MCF 10A (cell line): ENCODE measurements at regions not wholly inside any gene's neighbourhood (a gene's known extent, or its start where the extent isn't known, plus 50 kb on each side); places are given as distances from the start of the nearest gene placed in this dataset.

Source experiments
- BruUV-seq: library from RNA; stranded (reverse); fragments of 400-500 nt; replicated peaks from 2 replicates; lab custom pipeline; 2021; lab: Mats Ljungman, UMichigan
- CTCF ChIA-PET: fragments of 300-600 bp; sonication (Branson Sonifier 250); formaldehyde crosslinking; extraction: SDS; loops from one replicate; lab custom pipeline; 2021; ENCODE audit warnings: antibody characterized with exemption, inconsistent platforms; lab: Yijun Ruan, JAX
- POLR2A ChIA-PET: fragments of 300-600, 350-650 bp; sonication (Branson Sonifier 250); formaldehyde crosslinking; extraction: SDS; loops from one replicate; lab custom pipeline; 2020; ENCODE audit warnings: antibody characterized with exemption, inconsistent platforms; lab: Yijun Ruan, JAX
- DNase-seq: peaks from one replicate; pipeline ENCODE4 v3.0.0-alpha.2; 2018; ENCODE audit not compliant: unreplicated experiment
- H3K27ac Mint-ChIP-seq: one replicate; pipeline ENCODE4 v1.8.0; 2022; ENCODE audit warnings: mild to moderate bottlenecking, low read depth, mixed read lengths; ENCODE audit not compliant: unreplicated experiment
- H3K27me3 Mint-ChIP-seq: one replicate; pipeline ENCODE4 v1.8.0; 2022; ENCODE audit warnings: mixed read lengths; ENCODE audit not compliant: insufficient read depth, unreplicated experiment
- H3K36me3 Mint-ChIP-seq: one replicate; pipeline ENCODE4 v1.8.0; 2022; ENCODE audit warnings: mild to moderate bottlenecking, moderate library complexity, mixed read lengths; ENCODE audit not compliant: insufficient read depth, unreplicated experiment
- H3K4me1 Mint-ChIP-seq: one replicate; pipeline ENCODE4 v1.8.0; 2022; ENCODE audit warnings: mixed read lengths; ENCODE audit not compliant: insufficient read depth, unreplicated experiment
- H3K4me3 Mint-ChIP-seq: one replicate; pipeline ENCODE4 v1.8.0; 2022; ENCODE audit warnings: mild to moderate bottlenecking, moderate library complexity, mixed read lengths; ENCODE audit not compliant: unreplicated experiment
- H3K9me3 Mint-ChIP-seq: one replicate; pipeline ENCODE4 v1.8.0; 2022; ENCODE audit warnings: mixed read lengths; ENCODE audit not compliant: unreplicated experiment
- intact Hi-C: fragments of 100-400 bp; cut with micrococcal nuclease; formaldehyde crosslinking; loops from 2 replicates; pipeline ENCODE4 v1.14.1; 2022
- TF ChIP-seq, protein P1 (sequence below): fragments of 200-600 bp; IDR thresholded peaks from one replicate; pipeline ENCODE4 v1.8.0; 2022; ENCODE audit warnings: antibody characterized with exemption, mild to moderate bottlenecking; ENCODE audit not compliant: unreplicated experiment

DNA sequence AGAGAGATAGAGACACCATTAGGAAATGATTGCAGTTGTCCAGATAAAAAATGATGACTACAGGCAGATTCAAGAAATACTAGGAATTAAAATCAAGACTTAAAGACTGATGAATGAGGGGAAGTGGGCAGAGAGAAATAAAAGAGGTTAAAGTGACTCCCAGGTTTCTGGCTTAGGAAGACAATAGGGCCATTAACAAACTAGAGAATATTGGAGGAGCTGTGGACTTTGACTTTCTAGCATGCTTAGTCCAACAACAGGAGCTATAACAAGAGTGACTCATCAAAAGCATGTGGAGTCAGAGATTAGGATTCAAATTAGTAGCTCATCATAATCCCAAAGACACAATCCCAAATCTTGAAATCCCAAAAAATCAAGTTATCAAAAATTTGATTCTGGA, 101.5 kb downstream of the BMP4 start:
- POLR2A ChIA-PET, result interaction anchor here (0.6 to 0.7 kb wide), 2 partner anchors 246 to 413 kb away, joined by 3 read pairs; no protein-coding TSS in a partner anchor

DNA sequence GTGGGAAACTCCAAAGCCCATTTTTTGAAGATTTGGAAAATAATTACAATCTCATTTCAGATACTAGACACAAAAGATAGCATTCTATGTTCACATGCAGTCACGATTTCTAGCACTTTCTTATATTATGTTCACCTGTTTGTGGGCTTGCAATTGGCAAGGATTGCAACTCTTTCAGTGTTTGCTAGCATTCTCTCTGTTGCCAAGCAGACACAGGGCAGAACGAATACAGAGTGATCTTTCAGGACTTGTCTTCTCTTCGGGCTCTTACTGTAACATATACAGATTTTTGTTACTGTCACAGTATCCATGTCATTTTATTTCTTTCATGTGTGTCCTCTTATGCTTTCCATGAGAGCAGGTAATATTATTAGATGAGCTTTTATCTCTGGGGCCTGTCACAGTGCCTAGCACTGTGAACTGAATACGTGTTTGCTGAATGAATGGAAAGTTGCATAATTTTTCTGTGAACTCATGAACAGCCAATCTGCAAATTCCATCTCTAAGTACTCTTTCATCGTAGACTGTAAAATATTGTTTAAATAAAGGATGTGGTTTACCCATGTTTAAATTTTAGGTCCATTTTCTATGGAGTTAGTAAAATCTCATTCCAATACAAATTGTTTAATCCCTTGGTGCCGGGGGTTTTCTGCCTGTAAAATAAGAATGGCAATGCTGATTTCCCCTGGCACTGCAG, 105.1 kb downstream of the BMP4 start:
- BruUV-seq, result no TSS peak
- no peak overlapping the region for H3K4me3 Mint-ChIP-seq
- ChIA-PET CTCF (no interaction called here), POLR2A (interaction anchor here (0.5 kb wide), 1 partner anchor 55 kb away, joined by 4 read pairs; no protein-coding TSS in a partner anchor)
- DNase-seq, result no peak
- H3K27me3 Mint-ChIP-seq, result no peaks in the 10 kb centered on the region
- no peaks in the 10 kb centered on the region for H3K36me3 Mint-ChIP-seq
- H3K9me3 Mint-ChIP-seq, result no peaks in the 10 kb centered on the region
- TF ChIP-seq, protein P1, sequence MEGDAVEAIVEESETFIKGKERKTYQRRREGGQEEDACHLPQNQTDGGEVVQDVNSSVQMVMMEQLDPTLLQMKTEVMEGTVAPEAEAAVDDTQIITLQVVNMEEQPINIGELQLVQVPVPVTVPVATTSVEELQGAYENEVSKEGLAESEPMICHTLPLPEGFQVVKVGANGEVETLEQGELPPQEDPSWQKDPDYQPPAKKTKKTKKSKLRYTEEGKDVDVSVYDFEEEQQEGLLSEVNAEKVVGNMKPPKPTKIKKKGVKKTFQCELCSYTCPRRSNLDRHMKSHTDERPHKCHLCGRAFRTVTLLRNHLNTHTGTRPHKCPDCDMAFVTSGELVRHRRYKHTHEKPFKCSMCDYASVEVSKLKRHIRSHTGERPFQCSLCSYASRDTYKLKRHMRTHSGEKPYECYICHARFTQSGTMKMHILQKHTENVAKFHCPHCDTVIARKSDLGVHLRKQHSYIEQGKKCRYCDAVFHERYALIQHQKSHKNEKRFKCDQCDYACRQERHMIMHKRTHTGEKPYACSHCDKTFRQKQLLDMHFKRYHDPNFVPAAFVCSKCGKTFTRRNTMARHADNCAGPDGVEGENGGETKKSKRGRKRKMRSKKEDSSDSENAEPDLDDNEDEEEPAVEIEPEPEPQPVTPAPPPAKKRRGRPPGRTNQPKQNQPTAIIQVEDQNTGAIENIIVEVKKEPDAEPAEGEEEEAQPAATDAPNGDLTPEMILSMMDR, result no peak
- peak overlapping the region; percentile 59 for H3K27ac Mint-ChIP-seq
- intact Hi-C loops, result loop anchor here (1.0 kb wide), 1 partner anchor 73 kb away; no protein-coding TSS in a partner anchor
- H3K4me1 Mint-ChIP-seq, result peaks cover 10% of the 10 kb centered on the region

More for the DNA sequence above, 101.5 kb downstream of the BMP4 start:
- no peak for DNase-seq
- TF ChIP-seq, protein P1, result no peak
- H3K27ac Mint-ChIP-seq, result no peak overlapping the region
- H3K36me3 Mint-ChIP-seq, result no peaks in the 10 kb centered on the region
- peaks cover 10% of the 10 kb centered on the region for H3K4me1 Mint-ChIP-seq
- no peaks in the 10 kb centered on the region for H3K9me3 Mint-ChIP-seq
- CTCF ChIA-PET, result no interaction called here
- no peak overlapping the region for H3K4me3 Mint-ChIP-seq
- BruUV-seq, result no TSS peak
- H3K27me3 Mint-ChIP-seq, result no peaks in the 10 kb centered on the region
- intact Hi-C loops, result no loop called here

GRCh38 chr14:53850714-53851296, 105.8 kb downstream of the BMP4 start:
- Mint-ChIP-seq H3K4me3 (no peak overlapping the region), H3K9me3 (no peaks in the 10 kb centered on the region), H3K27ac (peak overlapping the region; percentile 59), H3K27me3 (no peaks in the 10 kb centered on the region), H3K4me1 (peaks cover 12% of the 10 kb centered on the region), H3K36me3 (no peaks in the 10 kb centered on the region)
- TF ChIP-seq, protein P1, result no peak
- peak; percentile 25 for DNase-seq
- POLR2A ChIA-PET, result no interaction called here
- no TSS peak for BruUV-seq
- intact Hi-C loops, result loop anchor here (1.0 kb wide), 1 partner anchor 73 kb away; no protein-coding TSS in a partner anchor
- CTCF ChIA-PET, result no interaction called here

DNA sequence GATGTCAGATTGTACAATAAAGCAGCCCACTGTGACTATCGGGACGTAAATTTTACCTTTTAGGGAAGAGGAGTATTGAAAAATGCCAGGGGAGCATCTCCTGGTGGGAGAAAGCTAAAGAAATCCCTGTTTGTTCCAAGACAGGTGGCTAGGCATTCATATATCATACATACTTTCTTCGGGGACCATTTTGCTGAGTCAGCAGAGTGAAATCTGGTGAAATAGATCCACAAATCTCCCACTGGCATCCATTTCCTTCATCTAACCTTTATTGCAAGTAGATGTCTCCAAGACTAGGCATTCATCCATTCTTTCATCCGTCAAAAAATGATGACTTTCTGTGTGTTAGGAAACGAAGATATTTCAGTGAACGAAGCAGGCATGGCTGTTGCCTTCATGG, 107.1 kb downstream of the BMP4 start:
- no peaks in the 10 kb centered on the region for H3K27me3 Mint-ChIP-seq
- intact Hi-C loops, result no loop called here
- H3K4me3 Mint-ChIP-seq, result no peak overlapping the region
- TF ChIP-seq, protein P1, result no peak
- H3K27ac Mint-ChIP-seq, result no peak overlapping the region
- ChIA-PET CTCF (no interaction called here), POLR2A (no interaction called here)
- no peak for DNase-seq
- BruUV-seq, result no TSS peak
- peaks cover 16% of the 10 kb centered on the region for H3K4me1 Mint-ChIP-seq
- H3K36me3 Mint-ChIP-seq, result no peaks in the 10 kb centered on the region
- no peaks in the 10 kb centered on the region for H3K9me3 Mint-ChIP-seq
